Endothelial cell (in vitro differentiated cells): ENCODE measurements at regions not wholly inside any gene's neighbourhood (a gene's known extent, or its start where the extent isn't known, plus 50 kb on each side); places are given as distances from the start of the nearest gene placed in this dataset.

Source experiments
- DNase-seq: peaks from one replicate; pipeline ENCODE4 v3.0.0; 2021; ENCODE audit warnings: low spot score
- H3K27ac Mint-ChIP-seq: one replicate; pipeline ENCODE4 v1.8.0; 2021; ENCODE audit warnings: mixed read lengths, inconsistent platforms; ENCODE audit not compliant: unreplicated experiment
- H3K27me3 Mint-ChIP-seq: one replicate; pipeline ENCODE4 v1.8.0; 2021; ENCODE audit warnings: mild to moderate bottlenecking, moderate library complexity, mixed read lengths, inconsistent platforms; ENCODE audit not compliant: unreplicated experiment
- H3K36me3 Mint-ChIP-seq: one replicate; pipeline ENCODE4 v1.8.0; 2021; ENCODE audit warnings: mild to moderate bottlenecking, low read depth, mixed read lengths, inconsistent platforms; ENCODE audit not compliant: unreplicated experiment
- H3K4me1 Mint-ChIP-seq: one replicate; pipeline ENCODE4 v1.8.0; 2021; ENCODE audit warnings: mild to moderate bottlenecking, mixed read lengths, inconsistent platforms; ENCODE audit not compliant: unreplicated experiment
- H3K4me3 Mint-ChIP-seq: one replicate; pipeline ENCODE4 v1.8.0; 2021; ENCODE audit warnings: mild to moderate bottlenecking, mixed read lengths, inconsistent platforms; ENCODE audit not compliant: unreplicated experiment
- H3K9me3 Mint-ChIP-seq: one replicate; pipeline ENCODE4 v1.8.0; 2021; ENCODE audit warnings: mixed read lengths, inconsistent platforms; ENCODE audit not compliant: unreplicated experiment
- TF ChIP-seq, protein P1 (sequence below): fragments of 200-600 bp; sonication (generic); IDR thresholded peaks from one replicate; pipeline ENCODE4 v1.5.0; 2021; ENCODE audit warnings: antibody characterized with exemption; ENCODE audit not compliant: unreplicated experiment

DNA sequence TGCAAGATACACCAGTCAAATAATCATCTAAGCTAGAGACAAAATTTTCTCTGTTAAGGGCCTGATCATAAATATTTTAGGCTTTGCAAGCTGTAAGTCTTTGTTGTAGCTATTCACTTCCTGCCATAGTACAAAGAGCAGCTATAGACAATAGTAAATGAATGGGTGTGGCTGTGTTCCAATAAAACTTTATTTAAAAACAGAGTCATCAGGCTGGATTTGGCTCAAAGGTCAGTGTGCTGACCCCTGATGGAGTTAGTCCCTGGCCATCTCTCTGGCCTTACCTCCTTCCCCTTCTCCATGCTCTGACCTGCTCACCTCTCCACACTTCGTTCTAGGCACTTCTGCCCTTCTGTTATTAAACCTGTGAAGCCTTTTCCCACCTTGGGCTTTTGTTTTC is 86.0 kb downstream of the DRD1 start:
- Mint-ChIP-seq H3K36me3 (no peaks in the 10 kb centered on the region), H3K27ac (no peak overlapping the region), H3K4me1 (peaks cover 6% of the 10 kb centered on the region), H3K27me3 (peaks cover 3% of the 10 kb centered on the region), H3K9me3 (no peaks in the 10 kb centered on the region), H3K4me3 (no peak overlapping the region)
- TF ChIP-seq, protein P1, sequence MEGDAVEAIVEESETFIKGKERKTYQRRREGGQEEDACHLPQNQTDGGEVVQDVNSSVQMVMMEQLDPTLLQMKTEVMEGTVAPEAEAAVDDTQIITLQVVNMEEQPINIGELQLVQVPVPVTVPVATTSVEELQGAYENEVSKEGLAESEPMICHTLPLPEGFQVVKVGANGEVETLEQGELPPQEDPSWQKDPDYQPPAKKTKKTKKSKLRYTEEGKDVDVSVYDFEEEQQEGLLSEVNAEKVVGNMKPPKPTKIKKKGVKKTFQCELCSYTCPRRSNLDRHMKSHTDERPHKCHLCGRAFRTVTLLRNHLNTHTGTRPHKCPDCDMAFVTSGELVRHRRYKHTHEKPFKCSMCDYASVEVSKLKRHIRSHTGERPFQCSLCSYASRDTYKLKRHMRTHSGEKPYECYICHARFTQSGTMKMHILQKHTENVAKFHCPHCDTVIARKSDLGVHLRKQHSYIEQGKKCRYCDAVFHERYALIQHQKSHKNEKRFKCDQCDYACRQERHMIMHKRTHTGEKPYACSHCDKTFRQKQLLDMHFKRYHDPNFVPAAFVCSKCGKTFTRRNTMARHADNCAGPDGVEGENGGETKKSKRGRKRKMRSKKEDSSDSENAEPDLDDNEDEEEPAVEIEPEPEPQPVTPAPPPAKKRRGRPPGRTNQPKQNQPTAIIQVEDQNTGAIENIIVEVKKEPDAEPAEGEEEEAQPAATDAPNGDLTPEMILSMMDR, result no peak
- DNase-seq, result no peak

DNA sequence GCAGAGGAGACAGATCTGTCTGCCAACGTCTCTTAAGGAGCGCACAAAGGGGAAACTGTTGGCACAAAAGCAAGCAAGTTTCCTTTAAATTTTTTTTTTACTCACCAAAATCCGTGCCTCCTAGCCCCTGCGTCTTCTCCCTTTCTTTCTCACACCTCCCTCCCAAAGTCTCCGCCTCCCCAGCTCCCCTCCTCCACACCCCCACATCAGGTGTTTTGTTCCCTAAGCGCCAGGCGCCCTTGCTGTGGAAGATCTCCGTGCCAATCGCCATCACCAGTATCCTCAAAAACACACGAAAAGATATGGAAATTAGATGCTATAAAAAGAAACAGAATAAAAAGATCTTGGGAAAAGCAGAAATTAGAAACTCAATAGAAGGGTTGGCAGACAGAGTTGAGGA is 87.6 kb downstream of the DRD1 start:
- TF ChIP-seq, protein P1, result no peak
- no peaks in the 10 kb centered on the region for H3K36me3 Mint-ChIP-seq
- no peak overlapping the region for H3K4me3 Mint-ChIP-seq
- peaks cover 6% of the 10 kb centered on the region for H3K4me1 Mint-ChIP-seq
- H3K27ac Mint-ChIP-seq, result no peak overlapping the region
- DNase-seq, result no peak
- peaks cover 1% of the 10 kb centered on the region for H3K27me3 Mint-ChIP-seq
- no peaks in the 10 kb centered on the region for H3K9me3 Mint-ChIP-seq

DNA sequence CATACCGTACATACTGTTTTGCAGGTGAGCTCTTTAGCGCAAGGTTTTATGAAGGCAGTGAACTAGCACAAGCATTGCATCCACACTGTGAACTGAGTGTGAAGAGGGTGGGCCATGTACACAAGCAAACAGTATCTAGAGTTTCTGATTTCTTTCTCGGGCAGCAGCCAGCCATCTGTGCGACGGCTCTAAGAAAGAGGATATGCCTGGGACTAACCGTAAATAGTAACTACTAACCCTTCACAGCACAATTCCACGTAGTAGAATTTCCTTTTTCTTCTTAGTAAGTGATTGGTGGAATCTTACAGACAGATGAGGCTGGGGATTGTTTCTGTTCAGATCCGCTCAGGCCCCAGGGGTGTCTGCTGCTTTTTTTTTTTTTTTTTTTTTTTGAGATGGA is 89.0 kb downstream of the DRD1 start:
- TF ChIP-seq, protein P1, result no peak
- peaks cover 4% of the 10 kb centered on the region for H3K27me3 Mint-ChIP-seq
- no peak overlapping the region for H3K27ac Mint-ChIP-seq
- no peaks in the 10 kb centered on the region for H3K36me3 Mint-ChIP-seq
- H3K4me1 Mint-ChIP-seq, result peaks cover 6% of the 10 kb centered on the region
- no peak for DNase-seq
- no peaks in the 10 kb centered on the region for H3K9me3 Mint-ChIP-seq
- no peak overlapping the region for H3K4me3 Mint-ChIP-seq

DNA sequence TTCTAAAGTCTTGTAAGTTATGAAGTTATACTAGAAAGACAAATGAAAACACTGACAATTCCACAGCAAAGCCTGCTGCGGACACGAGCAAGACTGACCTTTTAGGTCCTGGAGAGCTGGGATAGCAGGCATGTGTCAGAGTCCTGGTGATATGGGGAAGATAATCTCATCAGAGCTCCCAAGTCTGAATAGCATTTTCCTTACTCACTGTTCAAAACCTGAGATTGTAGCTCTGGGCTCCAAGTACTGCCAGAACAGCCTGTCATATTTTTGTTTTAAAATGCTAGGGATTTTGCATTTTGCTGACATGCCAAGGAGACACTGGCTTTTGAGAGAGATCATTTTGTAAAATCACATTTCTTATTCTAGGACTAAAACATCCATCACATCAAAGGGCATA is 90.1 kb downstream of the DRD1 start:
- no peaks in the 10 kb centered on the region for H3K9me3 Mint-ChIP-seq

DNA sequence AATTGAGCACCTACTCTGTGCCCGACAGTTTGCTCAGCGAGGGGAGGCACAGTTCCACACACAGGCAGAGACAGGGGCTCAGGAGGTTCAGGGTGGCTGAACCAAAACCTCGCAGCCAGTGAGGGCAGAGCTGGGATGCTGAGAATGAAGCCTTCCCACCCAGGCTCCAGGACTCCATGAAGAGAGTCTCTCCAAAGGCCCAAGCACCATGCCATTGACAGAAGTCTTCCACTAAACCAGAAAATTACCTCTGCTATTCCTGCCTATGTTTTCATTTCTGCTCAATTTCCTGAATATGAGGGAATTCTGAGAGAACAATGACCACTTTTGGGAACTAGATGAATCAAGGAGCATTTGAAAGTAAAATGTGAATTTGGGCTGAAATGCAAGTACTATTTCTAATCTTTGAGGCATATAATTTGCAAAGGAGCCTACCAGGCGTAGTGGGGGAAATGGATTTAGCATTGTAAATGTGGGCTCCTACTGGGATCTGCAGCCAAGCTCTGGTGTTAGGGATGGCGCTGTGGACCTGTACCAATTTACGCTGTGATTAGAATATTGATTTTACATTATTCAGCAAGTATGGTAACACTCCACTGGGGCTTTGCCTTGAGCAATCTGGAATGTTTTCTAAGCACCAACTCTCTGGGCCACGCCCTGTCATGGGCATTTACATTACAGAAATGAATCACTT is 91.9 kb downstream of the DRD1 start:
- Mint-ChIP-seq H3K36me3 (no peaks in the 10 kb centered on the region), H3K27me3 (peaks cover 8% of the 10 kb centered on the region), H3K4me3 (no peak overlapping the region), H3K9me3 (no peaks in the 10 kb centered on the region), H3K4me1 (peaks cover 6% of the 10 kb centered on the region), H3K27ac (no peak overlapping the region)
- no peak for DNase-seq
- TF ChIP-seq, protein P1, result no peak

More for the DNA sequence above, 90.1 kb downstream of the DRD1 start:
- Mint-ChIP-seq H3K27me3 (peaks cover 8% of the 10 kb centered on the region), H3K27ac (no peak overlapping the region), H3K4me3 (no peak overlapping the region), H3K4me1 (peaks cover 6% of the 10 kb centered on the region), H3K36me3 (no peaks in the 10 kb centered on the region)
- no peak for DNase-seq
- TF ChIP-seq, protein P1, result no peak
